MM.1S (cell line): ENCODE measurements at regions not wholly inside any gene's neighbourhood (a gene's known extent, or its start where the extent isn't known, plus 50 kb on each side); places are given as distances from the start of the nearest gene placed in this dataset.

Experiments
- EZH2 ChIP-seq: fragments of 300-600 bp; sonication (generic); optimal IDR thresholded peaks from 2 replicates; pipeline ENCODE3; 2017; ENCODE audit warnings: low read depth, mild to moderate bottlenecking, antibody characterized with exemption, low read length, mixed read lengths
- EZH2phosphoT487 ChIP-seq: fragments of 300-600 bp; sonication (generic); IDR thresholded peaks from 2 replicates; pipeline ENCODE4 v1.6.1; 2018; ENCODE audit warnings: antibody characterized with exemption, low read length
- TF ChIP-seq, protein P1 (sequence below): fragments of 300-600 bp; sonication (generic); IDR thresholded peaks from 2 replicates; pipeline ENCODE4 v1.5.1; 2016; ENCODE audit warnings: antibody characterized with exemption, low read length, mixed read lengths

- TF ChIP-seq, protein P1, sequence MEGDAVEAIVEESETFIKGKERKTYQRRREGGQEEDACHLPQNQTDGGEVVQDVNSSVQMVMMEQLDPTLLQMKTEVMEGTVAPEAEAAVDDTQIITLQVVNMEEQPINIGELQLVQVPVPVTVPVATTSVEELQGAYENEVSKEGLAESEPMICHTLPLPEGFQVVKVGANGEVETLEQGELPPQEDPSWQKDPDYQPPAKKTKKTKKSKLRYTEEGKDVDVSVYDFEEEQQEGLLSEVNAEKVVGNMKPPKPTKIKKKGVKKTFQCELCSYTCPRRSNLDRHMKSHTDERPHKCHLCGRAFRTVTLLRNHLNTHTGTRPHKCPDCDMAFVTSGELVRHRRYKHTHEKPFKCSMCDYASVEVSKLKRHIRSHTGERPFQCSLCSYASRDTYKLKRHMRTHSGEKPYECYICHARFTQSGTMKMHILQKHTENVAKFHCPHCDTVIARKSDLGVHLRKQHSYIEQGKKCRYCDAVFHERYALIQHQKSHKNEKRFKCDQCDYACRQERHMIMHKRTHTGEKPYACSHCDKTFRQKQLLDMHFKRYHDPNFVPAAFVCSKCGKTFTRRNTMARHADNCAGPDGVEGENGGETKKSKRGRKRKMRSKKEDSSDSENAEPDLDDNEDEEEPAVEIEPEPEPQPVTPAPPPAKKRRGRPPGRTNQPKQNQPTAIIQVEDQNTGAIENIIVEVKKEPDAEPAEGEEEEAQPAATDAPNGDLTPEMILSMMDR, result no peak
- TF ChIP-seq EZH2 (no peak), EZH2phosphoT487 (no peak)
Measured at GRCh38 chr20:53822534-53822933, 228.9 kb upstream of the ZNF217 start.
